ENCODE measurements at regions not wholly inside any gene's neighbourhood (a gene's known extent, or its start where the extent isn't known, plus 50 kb on each side); places are given as distances from the start of the nearest gene placed in this dataset.

GRCh38 chr10:7479861-7480598, 69.2 kb upstream of the SFMBT2 start:
- TF ChIP-seq CTCF (IDR thresholded peaks at IDR 0.05) (no peak), POLR2A (IDR thresholded peaks at IDR 0.05) (no peak), POLR2AphosphoS5 (IDR thresholded peaks at IDR 0.05) (no peak)

Data from breast epithelium (tissue), 3 donors.